Forelimb muscle (tissue), 1 donor: ENCODE measurements at regions not wholly inside any gene's neighbourhood (a gene's known extent, or its start where the extent isn't known, plus 50 kb on each side); places are given as distances from the start of the nearest gene placed in this dataset.

Experiments
- DNase-seq: peaks from one replicate; pipeline ENCODE4 v3.0.0-alpha.2; 2013; ENCODE audit warnings: low read depth

GRCh38 chr3:147030274-147030673 lies 376.1 kb downstream of the ZIC4 start:
- DNase-seq = no peak

DNA sequence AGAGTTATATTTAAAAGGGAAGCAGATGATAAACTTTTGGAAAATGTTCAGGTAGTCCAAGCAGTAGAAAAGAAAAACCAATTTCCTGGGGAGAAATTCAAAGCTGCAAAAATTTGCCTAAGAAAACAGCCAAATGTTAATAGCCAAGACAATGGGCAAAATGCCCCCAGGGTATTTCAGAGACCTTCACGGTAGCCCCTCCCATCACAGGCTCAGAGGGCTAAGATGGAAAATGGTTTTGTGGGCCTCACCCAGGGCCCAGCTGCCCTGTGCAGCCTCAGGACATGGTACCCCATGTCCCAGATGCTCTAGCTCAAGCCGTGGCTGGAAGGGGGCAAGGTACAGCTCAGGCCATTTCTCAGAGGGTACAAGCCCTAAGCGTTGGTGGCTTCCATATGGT lies 391.0 kb downstream of the ZIC4 start:
- DNase-seq = no peak

- DNase-seq = no peak
Measured at GRCh38 chr3:147008886-147009285, 397.5 kb downstream of the ZIC4 start.

DNA sequence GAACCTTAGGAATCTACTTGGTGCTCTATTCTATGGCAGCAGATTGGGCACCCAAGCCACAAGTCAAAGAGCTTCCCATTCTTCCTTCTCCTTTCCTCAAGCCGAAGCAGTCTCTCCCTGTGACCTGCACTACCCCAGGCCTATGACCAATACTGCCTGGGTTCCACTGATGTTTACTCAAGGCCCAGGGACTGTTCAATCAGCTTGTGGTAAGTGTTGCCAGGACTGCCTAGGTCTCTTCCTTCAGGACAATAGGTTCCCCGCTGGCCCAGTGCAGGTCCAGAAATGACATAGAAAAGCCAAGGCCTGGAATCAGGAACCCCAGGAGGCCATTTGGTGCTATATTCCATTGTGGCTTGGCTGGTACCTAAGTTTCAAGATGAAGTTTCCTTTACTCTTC lies 397.9 kb downstream of the ZIC4 start:
- DNase-seq = no peak

DNA sequence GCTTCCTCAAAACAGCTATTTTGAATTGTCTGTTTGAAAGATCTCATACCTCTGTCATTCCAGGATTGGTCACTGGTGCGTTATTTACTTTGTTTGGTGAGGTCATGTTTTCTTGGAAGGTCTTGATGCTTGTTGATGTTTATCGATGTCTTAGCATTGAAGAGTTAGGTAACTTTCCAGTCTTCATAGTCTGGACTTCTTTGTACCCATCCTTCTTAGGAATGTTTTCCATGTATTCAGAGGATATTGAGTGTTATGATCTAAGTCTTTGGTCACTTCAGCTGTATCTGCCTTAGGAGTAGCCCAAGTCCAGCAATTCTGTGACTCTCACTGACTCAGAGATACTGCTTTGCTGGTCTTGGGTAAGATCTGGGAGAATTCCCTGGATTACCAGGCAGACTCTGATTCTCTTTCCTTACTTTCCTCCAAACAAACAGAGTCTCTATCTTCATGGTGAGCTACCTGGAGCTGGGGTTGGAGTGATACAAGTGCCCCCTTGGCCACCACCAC lies 398.6 kb downstream of the ZIC4 start:
- no peak for DNase-seq

GRCh38 chr3:147002721-147003120 lies 397.6 kb upstream of the PLSCR5 start:
- DNase-seq = no peak

DNA sequence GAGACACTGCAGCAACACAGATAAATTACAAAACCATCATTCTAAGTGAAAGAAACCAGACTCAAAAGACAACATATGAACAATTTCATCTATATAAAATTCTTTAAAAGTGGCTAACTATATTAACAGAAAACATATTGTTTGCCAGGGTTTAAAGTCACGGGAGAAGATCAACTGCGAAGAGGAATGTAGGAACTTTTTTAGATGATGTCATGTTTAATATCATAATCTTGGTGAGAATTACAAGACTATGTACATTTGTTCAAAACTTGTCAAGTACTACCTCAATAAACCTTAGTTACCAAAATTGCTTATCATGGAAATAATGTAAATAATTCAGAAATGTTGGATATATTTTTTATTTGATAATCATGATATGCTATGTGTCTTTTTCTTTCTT lies 395.1 kb upstream of the PLSCR5 start:
- DNase-seq = no peak

GRCh38 chr3:146991907-146992306 lies 386.8 kb upstream of the PLSCR5 start:
- no peak for DNase-seq

DNA sequence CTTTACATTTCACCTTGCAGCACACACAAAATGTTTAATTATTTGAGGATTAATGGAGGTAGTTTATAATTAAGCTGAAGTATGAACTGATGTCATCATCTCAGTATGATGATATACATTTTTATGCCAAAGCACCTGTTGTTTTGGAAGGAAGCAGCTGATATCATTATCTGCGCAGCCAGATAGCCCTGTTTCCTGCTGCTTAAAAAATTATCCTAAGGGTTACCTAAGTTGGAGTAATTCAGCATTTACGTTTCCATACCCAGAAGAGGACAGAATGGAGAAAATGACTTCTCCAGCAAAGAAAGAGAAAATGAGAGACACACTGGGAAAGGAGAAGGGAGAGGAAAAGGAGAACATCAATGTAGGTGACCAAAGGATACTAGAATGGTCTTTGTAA lies 370.3 kb upstream of the PLSCR5 start:
- no peak for DNase-seq

- no peak for DNase-seq
Measured at GRCh38 chr3:146975032-146975431, 369.9 kb upstream of the PLSCR5 start.

DNA sequence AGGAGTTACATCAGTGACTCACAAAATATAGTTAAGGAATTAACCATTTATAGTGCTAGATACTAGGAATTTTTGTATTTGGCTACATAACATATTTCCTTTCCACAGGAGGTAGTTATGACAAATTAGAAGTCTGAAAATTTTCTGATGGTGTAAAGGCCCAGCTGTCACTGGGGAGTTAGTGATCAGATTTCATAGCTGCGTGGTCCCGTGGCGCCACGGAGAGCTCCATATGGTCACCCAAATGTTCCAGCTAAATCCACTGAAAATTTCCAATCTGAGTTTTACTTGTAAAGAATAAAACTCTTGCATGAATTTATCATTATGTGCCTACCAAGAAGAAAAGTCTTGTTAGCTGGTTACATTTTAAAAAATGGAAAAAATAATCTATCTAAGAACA lies 368.9 kb upstream of the PLSCR5 start:
- no peak for DNase-seq

DNA sequence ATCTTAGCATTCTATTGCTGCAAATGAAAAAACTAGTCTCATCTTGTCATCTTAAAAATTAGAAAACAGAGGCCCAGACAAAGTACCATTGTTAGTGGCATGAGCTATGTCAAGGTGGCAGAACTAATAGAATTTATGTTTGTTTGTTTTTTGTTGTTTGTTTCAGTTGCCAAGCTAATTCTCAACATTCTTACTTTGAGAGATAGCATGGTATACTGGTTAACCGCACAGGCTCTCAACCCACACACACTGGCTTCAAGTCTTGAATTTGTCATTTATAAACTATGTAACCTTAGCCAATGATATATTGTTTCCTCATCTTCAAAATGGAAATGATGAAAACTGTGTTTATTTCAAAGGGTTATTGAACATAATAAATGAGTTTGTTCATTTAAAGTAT lies 367.6 kb upstream of the PLSCR5 start:
- no peak for DNase-seq

DNA sequence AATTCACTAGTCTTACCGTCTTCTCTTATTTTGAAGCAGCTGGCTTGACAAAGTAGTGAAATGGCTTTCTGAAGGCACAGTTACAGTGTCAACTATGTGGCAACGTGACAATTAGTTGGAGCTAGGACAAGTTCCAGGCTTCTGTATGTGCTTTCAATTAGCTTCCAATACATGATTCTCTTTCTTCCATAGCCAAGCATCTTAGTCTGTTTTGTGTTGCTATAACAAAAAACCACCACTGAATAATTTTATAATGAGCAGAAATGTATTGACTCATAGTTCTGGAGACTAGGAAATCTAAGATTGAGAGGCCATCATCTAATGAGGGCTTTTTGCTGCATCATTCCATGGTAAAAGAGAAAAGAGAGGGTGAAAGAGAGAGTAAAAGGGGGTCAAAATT lies 365.1 kb upstream of the PLSCR5 start:
- DNase-seq = no peak

DNA sequence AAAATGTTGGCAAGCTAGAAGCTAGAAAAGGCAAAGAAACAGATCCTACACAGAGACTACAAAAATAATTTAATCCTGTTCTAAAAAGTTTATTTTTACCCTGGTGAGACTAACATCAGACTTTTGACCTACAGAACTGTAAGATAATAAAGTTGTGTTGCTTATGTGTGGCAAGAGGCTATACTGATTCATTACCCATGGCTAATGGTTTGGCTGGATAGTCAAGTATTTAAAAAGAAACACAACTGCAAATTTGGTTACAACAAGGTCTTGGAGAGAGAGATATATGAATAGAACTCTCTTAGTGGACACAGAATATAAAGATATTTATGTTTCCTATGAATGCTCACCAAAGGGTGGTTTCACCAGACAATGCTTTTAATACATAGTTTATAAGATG lies 364.2 kb upstream of the PLSCR5 start:
- no peak for DNase-seq

- DNase-seq = no peak
Measured at GRCh38 chr3:146968204-146968651, 363.1 kb upstream of the PLSCR5 start.

GRCh38 chr3:146967783-146968182 lies 362.6 kb upstream of the PLSCR5 start:
- no peak for DNase-seq

DNA sequence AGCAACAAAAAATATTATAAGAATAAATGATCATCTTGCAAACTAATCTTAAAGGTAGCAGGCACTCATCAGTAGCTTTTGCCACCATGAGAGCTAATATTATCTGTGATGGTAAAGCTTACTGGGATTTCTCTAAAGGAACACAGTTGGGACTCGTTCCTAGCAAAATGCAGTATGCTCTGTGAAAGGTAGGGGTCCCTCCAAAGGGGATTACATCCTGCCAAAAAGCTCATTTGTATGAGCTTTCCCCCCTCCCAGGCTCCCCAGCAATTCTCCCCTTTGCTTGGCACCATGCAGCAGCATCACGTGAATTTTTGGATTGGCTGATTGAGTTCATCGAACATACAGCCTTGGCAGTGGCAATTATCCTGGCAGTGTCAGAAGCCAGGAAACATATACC lies 361.0 kb upstream of the PLSCR5 start:
- DNase-seq = no peak

DNA sequence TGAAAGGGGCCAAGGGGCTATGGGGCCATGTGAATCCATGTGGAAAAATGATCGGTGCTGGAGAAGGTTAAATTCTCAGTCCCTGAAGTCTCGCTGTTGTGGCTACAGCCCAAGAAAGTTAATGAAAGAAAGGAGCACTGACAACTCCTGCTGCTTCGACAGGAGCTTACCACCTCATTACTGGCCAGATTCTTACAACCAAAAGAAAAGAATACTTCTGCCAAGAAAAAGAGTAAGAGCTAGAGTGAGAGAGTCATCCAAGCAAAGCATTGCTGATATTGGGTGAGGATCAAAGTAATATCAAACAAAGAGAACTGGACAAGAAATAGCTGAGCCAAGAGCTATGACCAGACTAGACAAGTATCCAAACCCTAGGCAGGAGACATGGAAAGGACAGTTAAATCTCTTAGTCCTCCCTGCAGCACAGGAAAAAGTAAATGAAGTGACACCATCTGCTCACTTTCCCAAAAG lies 348.4 kb upstream of the PLSCR5 start:
- no peak for DNase-seq

- no peak for DNase-seq
Measured at GRCh38 chr3:146948985-146949384, 343.8 kb upstream of the PLSCR5 start.

DNA sequence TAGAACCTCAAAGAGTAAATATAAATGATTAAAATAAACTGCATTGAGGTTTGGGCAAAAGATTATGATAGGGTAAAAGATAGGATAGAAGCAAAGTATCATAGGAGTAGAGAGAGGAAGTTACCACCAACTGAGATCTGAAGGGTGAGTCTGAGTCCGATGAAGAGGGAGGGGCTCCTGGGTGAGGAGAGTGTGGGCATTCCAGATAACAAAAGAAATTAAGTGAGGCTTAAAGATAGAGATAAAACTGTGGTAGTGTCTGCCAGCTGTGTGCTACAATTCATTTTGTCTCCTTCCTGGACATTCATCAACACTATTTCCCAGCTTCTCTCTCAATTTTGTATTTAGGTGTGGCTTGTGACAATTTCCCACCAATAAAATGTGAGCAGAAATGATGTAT lies 343.0 kb upstream of the PLSCR5 start:
- DNase-seq = no peak

GRCh38 chr3:146929696-146930095 lies 324.6 kb upstream of the PLSCR5 start:
- no peak for DNase-seq

DNA sequence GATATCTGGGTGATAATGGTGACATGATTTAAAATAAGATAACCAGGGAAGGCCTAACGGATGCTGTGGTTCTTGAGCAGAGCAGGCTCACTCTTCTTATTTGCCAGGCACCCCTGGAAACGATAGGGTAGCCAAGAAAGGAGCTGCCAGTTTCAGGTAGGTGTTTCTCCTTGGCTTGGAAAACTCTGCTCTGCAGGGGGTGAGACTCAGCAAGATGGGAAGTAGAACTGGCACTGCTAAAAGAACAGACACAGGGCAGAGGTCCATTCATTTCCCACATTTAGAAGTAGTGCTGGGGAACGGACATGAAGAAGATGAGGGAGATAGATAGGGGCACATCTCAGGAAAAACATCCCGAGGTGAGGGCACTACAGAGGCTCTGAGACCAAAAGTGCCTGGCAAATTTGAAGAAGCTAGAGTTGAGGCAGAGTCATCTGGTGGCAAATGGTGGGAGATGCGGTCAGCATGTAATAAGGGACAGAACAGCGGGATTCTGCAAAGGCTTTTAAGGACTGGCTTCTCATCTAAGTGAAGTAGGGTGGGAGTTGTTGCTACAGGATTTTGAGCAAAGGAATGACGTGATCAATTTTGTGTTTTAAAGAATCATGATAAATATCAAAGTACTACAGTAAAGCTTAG lies 323.4 kb upstream of the PLSCR5 start:
- no peak for DNase-seq

DNA sequence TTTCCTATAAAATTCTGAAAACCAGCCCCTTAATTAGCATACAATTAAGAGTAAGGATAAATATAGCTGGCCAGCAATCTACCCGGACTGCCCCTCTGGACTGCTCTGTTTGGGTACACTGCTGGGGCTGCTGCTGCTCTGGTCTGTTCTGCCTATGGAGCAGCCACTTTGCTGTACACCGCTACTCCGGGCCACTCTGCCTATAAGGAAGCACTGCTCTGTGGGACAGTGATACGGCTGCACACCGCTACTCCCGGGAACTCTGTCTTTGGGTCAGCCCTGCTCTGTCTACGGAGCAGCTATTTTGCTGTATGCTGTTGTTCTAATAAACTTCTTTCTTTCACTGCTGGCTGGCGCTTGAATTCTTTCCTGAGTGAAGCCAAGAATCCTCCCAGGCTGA lies 316.5 kb upstream of the PLSCR5 start:
- no peak for DNase-seq

DNA sequence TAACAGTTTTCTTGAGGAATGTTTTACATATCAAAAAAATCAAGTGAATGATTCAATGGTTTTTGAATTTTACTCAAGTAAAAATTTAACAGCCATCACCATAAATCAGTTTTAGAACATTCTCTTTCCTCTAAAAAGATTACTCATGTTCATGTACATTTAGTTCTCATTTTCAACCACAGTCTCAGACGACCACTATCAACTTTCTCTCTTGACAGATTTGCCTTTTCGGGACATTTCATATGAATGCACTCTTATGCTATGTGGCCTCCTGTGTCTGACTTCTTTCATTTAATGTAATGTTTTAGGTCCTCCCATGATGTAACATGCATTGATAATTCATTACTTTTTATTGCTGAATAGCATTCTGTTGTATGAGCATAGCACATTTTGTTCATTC lies 309.3 kb upstream of the PLSCR5 start:
- no peak for DNase-seq
